HCT116 (cell line): ENCODE measurements at regions not wholly inside any gene's neighbourhood (a gene's known extent, or its start where the extent isn't known, plus 50 kb on each side); places are given as distances from the start of the nearest gene placed in this dataset.

Experiments
- ATAC-seq: fragments of 200-7000 bp; cut with Tn5 transposase; 2 replicates; pipeline ENCODE4 v1.9.1; 2020; ENCODE audit warnings: mild to moderate bottlenecking, moderate library complexity
- BruUV-seq: library from RNA; stranded (reverse); fragments of 400-500 nt; replicated peaks from 2 replicates; lab custom pipeline; 2021; lab: Mats Ljungman, UMichigan
- CTCF ChIA-PET: fragments of 300-600 bp; sonication (Branson Sonifier 250); formaldehyde crosslinking; loops from one replicate; lab custom pipeline; 2021; ENCODE audit warnings: antibody characterized with exemption; lab: Charles Lee
- POLR2A ChIA-PET: fragments of 300-600, 350-600 bp; sonication (Branson Sonifier 250); formaldehyde crosslinking; loops from one replicate; lab custom pipeline; 2021; ENCODE audit warnings: antibody characterized with exemption; lab: Charles Lee
- RAD21 ChIA-PET, 2 experiments: fragments of 300-600 bp; sonication (Branson Sonifier 250); formaldehyde crosslinking; loops; one replicate each; lab custom pipeline; 2023; ENCODE audit warnings: low total read pairs in 2 of 2; ENCODE audit not compliant: uncharacterized antibody in 2 of 2, unreplicated experiment in 2 of 2, low non-redundant PET in 1 of 2; lab: Charles Lee
- DNase-seq: peaks from one replicate; pipeline ENCODE4 v3.0.0-alpha.2; 2010; ENCODE audit warnings: low read depth, low spot score
- H2AFZ ChIP-seq: fragments of 200-600 bp; shearing (Covaris generic), sonication (generic); 2 replicates; pipeline ENCODE4 v1.6.1; 2017; ENCODE audit warnings: low read depth, mixed run types, mixed read lengths, antibody characterized with exemption, low read length; ENCODE audit not compliant: poor library complexity, severe bottlenecking
- H3K27ac ChIP-seq: 2 replicates; pipeline ENCODE4 v1.5.1; 2012; ENCODE audit warnings: low read depth, low read length
- H3K27me3 ChIP-seq: fragments of 200-600 bp; sonication (generic); 2 replicates; pipeline ENCODE4 v1.6.1; 2016; ENCODE audit warnings: mixed run types, low read length, mixed read lengths; ENCODE audit not compliant: insufficient read depth
- H3K36me3 ChIP-seq, 2 experiments: fragments of 200-500 bp in 1 of 2; fragments of 200-600 bp in 1 of 2; sonication (Bioruptor generic) in 1 of 2; sonication (generic) in 1 of 2; 2 replicates each; pipeline versions ENCODE4 v1.5.1 to v1.6.1; 2014 to 2016; ENCODE audit warnings: low read length in 2 of 2, inconsistent platforms in 1 of 2, mixed read lengths in 1 of 2, mixed run types in 1 of 2; ENCODE audit not compliant: insufficient read depth in 2 of 2, control insufficient read depth in 1 of 2
- H3K4me1 ChIP-seq, 2 experiments: fragments of 200-600 bp in 1 of 2; sonication (generic) in 1 of 2; 2 replicates each; pipeline versions ENCODE4 v1.5.1 to v1.6.1; 2012 to 2017; ENCODE audit warnings: low read length in 2 of 2, inconsistent platforms in 1 of 2, mild to moderate bottlenecking in 1 of 2, mixed read lengths in 1 of 2, mixed run types in 1 of 2, moderate library complexity in 1 of 2; ENCODE audit not compliant: insufficient read depth in 2 of 2, control insufficient read depth in 1 of 2
- H3K4me2 ChIP-seq: fragments of 200-600 bp; sonication (generic); 2 replicates; pipeline ENCODE4 v1.6.1; 2017; ENCODE audit warnings: mixed run types, low read length, mixed read lengths
- H3K4me3 ChIP-seq, 2 experiments: fragments of 200-600 bp in 1 of 2; sonication (generic) in 1 of 2; replicated peaks in 1 of 2; 2 replicates each; pipeline ENCODE4 v1.5.1; 2011 to 2016; ENCODE audit warnings: low read length in 2 of 2, control low read depth in 1 of 2, low read depth in 1 of 2, mild to moderate bottlenecking in 1 of 2, mixed read lengths in 1 of 2, mixed run types in 1 of 2
- H3K79me2 ChIP-seq: fragments of 200-600 bp; sonication (generic); 2 replicates; pipeline ENCODE4 v1.6.1; 2017; ENCODE audit warnings: mild to moderate bottlenecking, mixed run types, low read length, moderate library complexity, mixed read lengths; ENCODE audit not compliant: insufficient read depth
- H3K9ac ChIP-seq: fragments of 200-600 bp; sonication (generic); 2 replicates; pipeline ENCODE4 v1.6.1; 2016; ENCODE audit warnings: low read length, mixed read lengths
- H3K9me2 ChIP-seq: fragments of 200-600 bp; sonication (generic), shearing (Covaris generic); 2 replicates; pipeline ENCODE4 v1.6.1; 2017; ENCODE audit warnings: mixed run types, mild to moderate bottlenecking, moderate library complexity; ENCODE audit not compliant: insufficient read depth
- H3K9me3 ChIP-seq, 2 experiments: fragments of 200-500 bp in 1 of 2; fragments of 200-600 bp in 1 of 2; sonication (Bioruptor generic) in 1 of 2; sonication (generic) in 1 of 2; 2 replicates each; pipeline ENCODE4 v1.6.1; 2014 to 2017; ENCODE audit warnings: low read length in 2 of 2, mixed read lengths in 2 of 2, inconsistent platforms in 1 of 2, low read depth in 1 of 2, mild to moderate bottlenecking in 1 of 2, mixed run types in 1 of 2, moderate library complexity in 1 of 2; ENCODE audit not compliant: control insufficient read depth in 1 of 2, insufficient read depth in 1 of 2
- H4K20me1 ChIP-seq: fragments of 200-600 bp; sonication (generic), shearing (Covaris generic); 2 replicates; pipeline ENCODE4 v1.6.1; 2017; ENCODE audit warnings: mixed run types, mild to moderate bottlenecking, moderate library complexity; ENCODE audit not compliant: insufficient read depth
- ATF3 ChIP-seq: IDR thresholded peaks from 2 replicates; pipeline ENCODE4 v1.6.1; 2012
- CBX3 ChIP-seq: IDR thresholded peaks from 2 replicates; pipeline ENCODE4 v1.6.1; 2012; ENCODE audit warnings: low read depth
- CEBPB ChIP-seq: IDR thresholded peaks from 2 replicates; pipeline ENCODE4 v1.6.1; 2012; ENCODE audit warnings: low read depth
- CTCF ChIP-seq, 3 experiments: fragments of 200-600 bp in 1 of 3; sonication (generic) in 1 of 3; IDR thresholded peaks in 2 of 3; conservative IDR thresholded peaks in 1 of 3; 2 replicates each; pipeline ENCODE4 v1.5.1; 2012 to 2017; ENCODE audit warnings: low read depth in 2 of 3, low read length in 2 of 3, antibody characterized with exemption in 1 of 3, borderline replicate concordance in 1 of 3, control low read depth in 1 of 3, mild to moderate bottlenecking in 1 of 3, mixed read lengths in 1 of 3, mixed run types in 1 of 3, moderate library complexity in 1 of 3; ENCODE audit not compliant: insufficient read depth in 1 of 3
- EGR1 ChIP-seq: IDR thresholded peaks from 2 replicates; pipeline ENCODE4 v1.6.1; 2012; ENCODE audit warnings: low read depth
- EZH2 ChIP-seq: fragments of 200-600 bp; sonication (generic); IDR thresholded peaks from 2 replicates; pipeline ENCODE4 v1.6.1; 2017; ENCODE audit warnings: antibody characterized with exemption, mixed run types
- FOSL1 ChIP-seq: IDR thresholded peaks from 2 replicates; pipeline ENCODE4 v1.6.1; 2012; ENCODE audit warnings: low read depth
- JUND ChIP-seq: IDR thresholded peaks from 2 replicates; pipeline ENCODE4 v1.6.1; 2012
- POLR2A ChIP-seq: IDR thresholded peaks from 2 replicates; pipeline ENCODE4 v1.7.0; 2011; ENCODE audit warnings: borderline replicate concordance; ENCODE audit not compliant: insufficient read depth, insufficient read length; ENCODE audit errors: extremely low read depth
- SRF ChIP-seq: IDR thresholded peaks from 2 replicates; pipeline ENCODE4 v1.6.1; 2012; ENCODE audit warnings: low read depth
- TCF7L2 ChIP-seq: IDR thresholded peaks from 2 replicates; pipeline ENCODE4 v1.7.0; 2011; ENCODE audit warnings: borderline replicate concordance, inconsistent platforms; ENCODE audit not compliant: insufficient read depth, insufficient read length; ENCODE audit errors: extremely low read depth
- ZBTB33 ChIP-seq: IDR thresholded peaks from 2 replicates; pipeline ENCODE4 v1.6.1; 2011; ENCODE audit warnings: mild to moderate bottlenecking, low read length, moderate library complexity; ENCODE audit not compliant: insufficient replicate concordance; ENCODE audit errors: extremely low read depth
- ZFX ChIP-seq: fragments of 450-650 bp; IDR thresholded peaks from 2 replicates; pipeline ENCODE4 v1.6.1; 2017
- intact Hi-C: fragments of 100-400 bp; cut with micrococcal nuclease; formaldehyde crosslinking; loops from 2 replicates; pipeline ENCODE4 v1.10.0; 2022

- no peak for DNase-seq
- TF ChIP-seq JUND, result no peak
- no peak for TF ChIP-seq TCF7L2
- TF ChIP-seq POLR2A, result no peak
- TF ChIP-seq CEBPB, result no peak
- TF ChIP-seq CBX3, result no peak
- no peak for TF ChIP-seq CTCF (IDR thresholded peaks at IDR 0.05 in 2 of 3, conservative IDR thresholded peaks at IDR 0.05 in 1 of 3; ENCODE audit: borderline replicate concordance in 1 of 3, insufficient read depth in 1 of 3, low read depth in 2 of 3, low read length in 2 of 3)
- TF ChIP-seq EGR1, result no peak
- no peak for TF ChIP-seq SRF
- TF ChIP-seq ZFX, result no peak
- TF ChIP-seq ZBTB33, result no peak
- no peak for TF ChIP-seq ATF3
- no peak for TF ChIP-seq EZH2
- TF ChIP-seq FOSL1, result no peak
- TF ChIP-seq, all 23 proteins: peak for 0
- no peaks in the 10 kb centered on the region for H3K9me3 ChIP-seq
- H3K27ac ChIP-seq, result no peak overlapping the region
- no peaks in the 10 kb centered on the region for H3K79me2 ChIP-seq
- ChIA-PET RAD21 (no interaction called here), CTCF (no interaction called here), POLR2A (no interaction called here)
- H3K4me2 ChIP-seq, result no peak overlapping the region
- no peaks in the 10 kb centered on the region for H3K9me2 ChIP-seq
- H3K4me3 ChIP-seq, result no peak overlapping the region
- H2AFZ ChIP-seq, result no peak overlapping the region
- H3K36me3 ChIP-seq, result no peaks in the 10 kb centered on the region
- no peak overlapping the region for H3K9ac ChIP-seq
- no peaks in the 10 kb centered on the region for H4K20me1 ChIP-seq
- intact Hi-C loops, result no loop called here
- BruUV-seq, result no TSS peak
- no peak for ATAC-seq
- H3K4me1 ChIP-seq, result no peaks in the 10 kb centered on the region
- no peaks in the 10 kb centered on the region for H3K27me3 ChIP-seq
Observed at GRCh38 chrX:8955511-8955910, 78.4 kb downstream of the FAM9B start.
